ENCODE measurements at regions not wholly inside any gene's neighbourhood (a gene's known extent, or its start where the extent isn't known, plus 50 kb on each side); places are given as distances from the start of the nearest gene placed in this dataset.

GRCh38 chr7:47720907-47721244, 139.0 kb upstream of the TNS3 start:
- 97% methylated on average over 8 of the region's 8 CpGs for WGBS (ENCODE audit: low lambda C conversion rate)
- Histone ChIP-seq H2AFZ (ENCODE audit: low read depth) (no peak overlapping the region), H3K4me2 (no peak overlapping the region), H3K9me2 (no peaks in the 10 kb centered on the region), H3K9me3 (no peaks in the 10 kb centered on the region), H3F3A (replicated peaks; ENCODE audit: insufficient read depth) (peaks cover 4% of the 10 kb centered on the region), H3K27me3 (ENCODE audit: insufficient read depth) (no peaks in the 10 kb centered on the region), H3K79me2 (ENCODE audit: insufficient read depth) (no peaks in the 10 kb centered on the region), H3K36me3 (replicated peaks in 1 of 2; ENCODE audit: control insufficient read depth in 1 of 2, insufficient read depth in 2 of 2, low read length in 1 of 2) (no peaks in the 10 kb centered on the region), H3K9ac (no peak overlapping the region), H4K20me1 (ENCODE audit: insufficient read depth) (no peaks in the 10 kb centered on the region), H3K4me1 (ENCODE audit: control insufficient read depth in 1 of 2, insufficient read depth in 2 of 2, low read depth in 1 of 2, low read length in 1 of 2) (peaks cover 13 to 38% of the 10 kb centered on the region in 2 experiments), H3K4me3 (ENCODE audit: low read depth in 2 of 2, low read length in 1 of 2) (no peak overlapping the region), H3K27ac (ENCODE audit: low read depth in 2 of 2, low read length in 1 of 2) (peak overlapping the region in 1 of 2 experiments; percentile 83; a peak in 2 of 4 replicates)
- CTCF ChIA-PET = interaction anchor here (1.2 kb wide), 2 partner anchors 9 to 455 kb away, joined by 3 to 4 read pairs; no protein-coding TSS in a partner anchor
- TF ChIP-seq, protein P1, sequence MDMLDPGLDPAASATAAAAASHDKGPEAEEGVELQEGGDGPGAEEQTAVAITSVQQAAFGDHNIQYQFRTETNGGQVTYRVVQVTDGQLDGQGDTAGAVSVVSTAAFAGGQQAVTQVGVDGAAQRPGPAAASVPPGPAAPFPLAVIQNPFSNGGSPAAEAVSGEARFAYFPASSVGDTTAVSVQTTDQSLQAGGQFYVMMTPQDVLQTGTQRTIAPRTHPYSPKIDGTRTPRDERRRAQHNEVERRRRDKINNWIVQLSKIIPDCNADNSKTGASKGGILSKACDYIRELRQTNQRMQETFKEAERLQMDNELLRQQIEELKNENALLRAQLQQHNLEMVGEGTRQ (IDR thresholded peaks at IDR 0.05; ENCODE audit: borderline replicate concordance, low read depth, low read length) = no peak
- TF ChIP-seq POLR2AphosphoS5 (IDR thresholded peaks at IDR 0.05; ENCODE audit: low read depth, low read length) (no peak), RXRA (IDR thresholded peaks at IDR 0.05; ENCODE audit: borderline replicate concordance, low read depth) (no peak), YY1 (IDR thresholded peaks at IDR 0.05; ENCODE audit: low read depth) (no peak), FOXM1 (IDR thresholded peaks at IDR 0.05; ENCODE audit: low read depth) (no peak), EP300 (IDR thresholded peaks at IDR 0.05; ENCODE audit: borderline replicate concordance in 1 of 2, low read depth in 1 of 2, low read length in 1 of 2) (no peak), IRF3 (IDR thresholded peaks at IDR 0.05; ENCODE audit: low read depth, low read length) (no peak), SIN3A (IDR thresholded peaks at IDR 0.05; ENCODE audit: borderline replicate concordance, low read depth, low read length) (no peak), TEAD4 (IDR thresholded peaks at IDR 0.05; ENCODE audit: borderline replicate concordance, insufficient read depth) (no peak), GABPA (IDR thresholded peaks at IDR 0.05; ENCODE audit: low read depth) (no peak), NRF1 (IDR thresholded peaks at IDR 0.05; ENCODE audit: low read depth, low read length) (no peak), MXI1 (IDR thresholded peaks at IDR 0.05; ENCODE audit: low read depth, low read length) (no peak), RCOR1 (IDR thresholded peaks at IDR 0.05; ENCODE audit: low read length) (no peak), USF1 (IDR thresholded peaks at IDR 0.05; ENCODE audit: borderline replicate concordance, low read depth) (no peak), RAD21 (IDR thresholded peaks at IDR 0.05; ENCODE audit: low read length) (no peak), SMC3 (IDR thresholded peaks at IDR 0.05; ENCODE audit: low read depth, low read length) (no peak), NFIC (IDR thresholded peaks at IDR 0.05; ENCODE audit: borderline replicate concordance) (no peak)
- TF ChIP-seq, protein P2, sequence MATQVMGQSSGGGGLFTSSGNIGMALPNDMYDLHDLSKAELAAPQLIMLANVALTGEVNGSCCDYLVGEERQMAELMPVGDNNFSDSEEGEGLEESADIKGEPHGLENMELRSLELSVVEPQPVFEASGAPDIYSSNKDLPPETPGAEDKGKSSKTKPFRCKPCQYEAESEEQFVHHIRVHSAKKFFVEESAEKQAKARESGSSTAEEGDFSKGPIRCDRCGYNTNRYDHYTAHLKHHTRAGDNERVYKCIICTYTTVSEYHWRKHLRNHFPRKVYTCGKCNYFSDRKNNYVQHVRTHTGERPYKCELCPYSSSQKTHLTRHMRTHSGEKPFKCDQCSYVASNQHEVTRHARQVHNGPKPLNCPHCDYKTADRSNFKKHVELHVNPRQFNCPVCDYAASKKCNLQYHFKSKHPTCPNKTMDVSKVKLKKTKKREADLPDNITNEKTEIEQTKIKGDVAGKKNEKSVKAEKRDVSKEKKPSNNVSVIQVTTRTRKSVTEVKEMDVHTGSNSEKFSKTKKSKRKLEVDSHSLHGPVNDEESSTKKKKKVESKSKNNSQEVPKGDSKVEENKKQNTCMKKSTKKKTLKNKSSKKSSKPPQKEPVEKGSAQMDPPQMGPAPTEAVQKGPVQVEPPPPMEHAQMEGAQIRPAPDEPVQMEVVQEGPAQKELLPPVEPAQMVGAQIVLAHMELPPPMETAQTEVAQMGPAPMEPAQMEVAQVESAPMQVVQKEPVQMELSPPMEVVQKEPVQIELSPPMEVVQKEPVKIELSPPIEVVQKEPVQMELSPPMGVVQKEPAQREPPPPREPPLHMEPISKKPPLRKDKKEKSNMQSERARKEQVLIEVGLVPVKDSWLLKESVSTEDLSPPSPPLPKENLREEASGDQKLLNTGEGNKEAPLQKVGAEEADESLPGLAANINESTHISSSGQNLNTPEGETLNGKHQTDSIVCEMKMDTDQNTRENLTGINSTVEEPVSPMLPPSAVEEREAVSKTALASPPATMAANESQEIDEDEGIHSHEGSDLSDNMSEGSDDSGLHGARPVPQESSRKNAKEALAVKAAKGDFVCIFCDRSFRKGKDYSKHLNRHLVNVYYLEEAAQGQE (IDR thresholded peaks at IDR 0.05; ENCODE audit: low read depth, low read length) = no peak
- POLR2A ChIA-PET = no interaction called here
- no peak for DNase-seq

Data from SK-N-SH (cell line).